Tibial nerve (tissue), 4 donors: ENCODE measurements at regions not wholly inside any gene's neighbourhood (a gene's known extent, or its start where the extent isn't known, plus 50 kb on each side); places are given as distances from the start of the nearest gene placed in this dataset.

Experiments used
- DNase-seq, 2 donors: peaks; one replicate each; pipeline ENCODE4 v3.0.0-alpha.2; 2019; ENCODE audit warnings: low spot score in 2 of 2
- H3K27ac ChIP-seq, 4 donors: fragments of 200-600 bp; sonication (generic) in 3 of 4; one replicate each; pipeline ENCODE4 v1.5.1; 2017 to 2019; ENCODE audit warnings: mild to moderate bottlenecking in 1 of 4
- H3K27me3 ChIP-seq, 2 donors: fragments of 200-600 bp; sonication (generic) in 1 of 2; one replicate each; pipeline versions ENCODE4 v1.5.1 to v1.6.0; 2017 to 2019
- H3K36me3 ChIP-seq, 3 donors: fragments of 200-600 bp; sonication (generic); one replicate each; pipeline ENCODE4 v1.5.1; 2018 to 2019
- H3K4me1 ChIP-seq, 4 donors: fragments of 200-600 bp; sonication (generic) in 3 of 4; one replicate each; pipeline ENCODE4 v1.5.1; 2017 to 2019
- H3K4me3 ChIP-seq, 4 donors: fragments of 200-600 bp; sonication (generic) in 3 of 4; one replicate each; pipeline ENCODE4 v1.5.1; 2017 to 2019; ENCODE audit warnings: mild to moderate bottlenecking in 1 of 4, moderate library complexity in 1 of 4
- H3K9me3 ChIP-seq, 4 donors: fragments of 200-600 bp; sonication (generic) in 3 of 4; one replicate each; pipeline ENCODE4 v1.5.1; 2017 to 2019
- CTCF ChIP-seq, 5 experiments: fragments of 200-600 bp in 3 of 5; fragments of 450-650 bp in 2 of 5; sonication (generic) in 3 of 5; IDR thresholded peaks; one replicate each; pipeline ENCODE4 v1.5.1; 2016 to 2019; ENCODE audit warnings: antibody characterized with exemption in 5 of 5, mild to moderate bottlenecking in 3 of 5, moderate library complexity in 2 of 5
- EP300 ChIP-seq, 2 donors: sonication (generic); formaldehyde crosslinking; IDR thresholded peaks; one replicate each; pipeline ENCODE4 v1.6.1; 2017; ENCODE audit warnings: antibody characterized with exemption in 2 of 2, mild to moderate bottlenecking in 1 of 2
- POLR2A ChIP-seq, 2 donors: fragments of 450-650 bp; IDR thresholded peaks; one replicate each; pipeline ENCODE4 v1.6.1; 2017; ENCODE audit warnings: antibody characterized with exemption in 2 of 2, mild to moderate bottlenecking in 2 of 2, moderate library complexity in 2 of 2
- WGBS, 2 donors: methylation state at CpG; one replicate each; pipeline ENCODE4 v1.1.5; 2018; 5-methylcytosine and 5-hydroxymethylcytosine counted together

GRCh38 chr6:114579486-114579885 lies 236.7 kb upstream of the HS3ST5 start:
- TF ChIP-seq EP300 (IDR thresholded peaks at IDR 0.05) (no peak), CTCF (IDR thresholded peaks at IDR 0.05) (no peak), POLR2A (IDR thresholded peaks at IDR 0.05) (no peak)
- DNase-seq = no peak

GRCh38 chr6:114577109-114577508 lies 234.3 kb upstream of the HS3ST5 start:
- WGBS, 2 donors = 23 to 43% methylated on average over 1 of the region's 1 CpG
- H3K4me3 ChIP-seq = no peak overlapping the region
- TF ChIP-seq EP300 (IDR thresholded peaks at IDR 0.05) = no peak
- TF ChIP-seq POLR2A (IDR thresholded peaks at IDR 0.05) = no peak
- no peak for TF ChIP-seq CTCF (IDR thresholded peaks at IDR 0.05)
- no peaks in the 10 kb centered on the region for H3K4me1 ChIP-seq
- H3K27ac ChIP-seq = no peak overlapping the region
- no peaks in the 10 kb centered on the region for H3K27me3 ChIP-seq
- H3K9me3 ChIP-seq = peaks cover 0 to 11% (median 2%) of the 10 kb centered on the region in 4 donors
- H3K36me3 ChIP-seq = no peaks in the 10 kb centered on the region
- no peak for DNase-seq

More at GRCh38 chr6:114579486-114579885, 236.7 kb upstream of the HS3ST5 start:
- H3K4me3 ChIP-seq = no peak overlapping the region
- H3K9me3 ChIP-seq = peaks cover 0 to 22% (median 2%) of the 10 kb centered on the region in 4 donors
- H3K27ac ChIP-seq = no peak overlapping the region
- H3K36me3 ChIP-seq = no peaks in the 10 kb centered on the region
- H3K4me1 ChIP-seq = no peaks in the 10 kb centered on the region
- H3K27me3 ChIP-seq = no peaks in the 10 kb centered on the region

GRCh38 chr6:114576330-114576729 lies 233.5 kb upstream of the HS3ST5 start:
- Histone ChIP-seq H3K9me3 (peaks cover 0 to 4% (median 0%) of the 10 kb centered on the region in 4 donors), H3K36me3 (no peaks in the 10 kb centered on the region), H3K4me1 (no peaks in the 10 kb centered on the region), H3K27ac (no peak overlapping the region), H3K4me3 (no peak overlapping the region), H3K27me3 (no peaks in the 10 kb centered on the region)
- TF ChIP-seq CTCF (IDR thresholded peaks at IDR 0.05) = no peak
- TF ChIP-seq EP300 (IDR thresholded peaks at IDR 0.05) = no peak
- no peak for TF ChIP-seq POLR2A (IDR thresholded peaks at IDR 0.05)
- DNase-seq = no peak
- WGBS, 2 donors = 72 to 77% methylated on average over 4 of the region's 4 CpGs

GRCh38 chr6:114569669-114570068 lies 226.8 kb upstream of the HS3ST5 start:
- no peaks in the 10 kb centered on the region for H3K4me1 ChIP-seq
- TF ChIP-seq POLR2A (IDR thresholded peaks at IDR 0.05) (no peak), EP300 (IDR thresholded peaks at IDR 0.05) (no peak), CTCF (IDR thresholded peaks at IDR 0.05) (no peak)
- no peaks in the 10 kb centered on the region for H3K36me3 ChIP-seq
- no peaks in the 10 kb centered on the region for H3K27me3 ChIP-seq
- 56 to 58% methylated on average over 3 of the region's 3 CpGs for WGBS, 2 donors
- no peak overlapping the region for H3K27ac ChIP-seq
- no peak for DNase-seq
- H3K9me3 ChIP-seq = no peaks in the 10 kb centered on the region
- H3K4me3 ChIP-seq = no peak overlapping the region

GRCh38 chr6:114564302-114564933 lies 221.6 kb upstream of the HS3ST5 start:
- no peak overlapping the region for H3K4me3 ChIP-seq
- H3K9me3 ChIP-seq = peaks cover 0 to 3% (median 0%) of the 10 kb centered on the region in 4 donors
- TF ChIP-seq POLR2A (IDR thresholded peaks at IDR 0.05) (no peak), EP300 (IDR thresholded peaks at IDR 0.05) (no peak), CTCF (IDR thresholded peaks at IDR 0.05) (no peak)
- H3K27me3 ChIP-seq = no peaks in the 10 kb centered on the region
- H3K27ac ChIP-seq = no peak overlapping the region
- no peaks in the 10 kb centered on the region for H3K4me1 ChIP-seq
- WGBS, 2 donors = 70 to 77% methylated on average over 9 of the region's 9 CpGs
- no peak for DNase-seq
- H3K36me3 ChIP-seq = no peaks in the 10 kb centered on the region
